H9 (cell line): ENCODE measurements at regions not wholly inside any gene's neighbourhood (a gene's known extent, or its start where the extent isn't known, plus 50 kb on each side); places are given as distances from the start of the nearest gene placed in this dataset.

Source experiments
- DNase-seq: peaks from one replicate; pipeline ENCODE4 v3.0.0-alpha.2; 2017
- H2AFZ ChIP-seq: one replicate; pipeline ENCODE4 v1.6.1; 2013; ENCODE audit warnings: mild to moderate bottlenecking, low read length, control low read depth, moderate library complexity
- H2AK5ac ChIP-seq: 2 replicates; pipeline ENCODE4 v1.6.1; 2013; ENCODE audit warnings: low read length, control low read depth, mixed read lengths; ENCODE audit not compliant: insufficient read length
- H2BK120ac ChIP-seq: one replicate; pipeline ENCODE4 v1.6.1; 2013; ENCODE audit warnings: low read depth, mild to moderate bottlenecking, low read length, control low read depth, inconsistent platforms; ENCODE audit not compliant: poor library complexity, severe bottlenecking
- H2BK12ac ChIP-seq: 2 replicates; pipeline ENCODE4 v1.6.1; 2013; ENCODE audit warnings: low read length, control low read depth, mixed read lengths, low read depth; ENCODE audit not compliant: insufficient read length
- H2BK15ac ChIP-seq: 2 replicates; pipeline ENCODE4 v1.6.1; 2013; ENCODE audit warnings: low read depth, low read length, control low read depth
- H2BK20ac ChIP-seq: one replicate; pipeline ENCODE4 v1.6.1; 2013; ENCODE audit warnings: low read depth, mild to moderate bottlenecking, low read length, control low read depth, inconsistent platforms; ENCODE audit not compliant: poor library complexity, severe bottlenecking
- H2BK5ac ChIP-seq: 2 replicates; pipeline ENCODE4 v1.6.1; 2013; ENCODE audit warnings: low read length, control low read depth, mixed read lengths; ENCODE audit not compliant: insufficient read length
- H3K14ac ChIP-seq: 2 replicates; pipeline ENCODE4 v1.6.1; 2013; ENCODE audit warnings: low read length, control low read depth; ENCODE audit not compliant: insufficient read depth
- H3K18ac ChIP-seq: 2 replicates; pipeline ENCODE4 v1.6.1; 2013; ENCODE audit warnings: low read depth, mild to moderate bottlenecking, mixed read lengths, low read length, control low read depth; ENCODE audit not compliant: insufficient read length
- H3K23ac ChIP-seq: 2 replicates; pipeline ENCODE4 v1.6.1; 2013; ENCODE audit warnings: low read length, control low read depth, mixed read lengths, low read depth; ENCODE audit not compliant: insufficient read length
- H3K23me2 ChIP-seq: 2 replicates; pipeline ENCODE4 v1.6.1; 2013; ENCODE audit warnings: low read depth, mild to moderate bottlenecking, mixed read lengths, low read length, control low read depth; ENCODE audit not compliant: insufficient read length, poor library complexity, severe bottlenecking
- H3K27ac ChIP-seq: 2 replicates; pipeline ENCODE4 v1.5.1; 2013; ENCODE audit warnings: low read length, control low read depth, mixed read lengths, low read depth; ENCODE audit not compliant: insufficient read length
- H3K27me3 ChIP-seq: 2 replicates; pipeline ENCODE4 v1.6.1; 2013; ENCODE audit warnings: low read length, control low read depth, inconsistent platforms; ENCODE audit not compliant: insufficient read depth
- H3K4ac ChIP-seq: 2 replicates; pipeline ENCODE4 v1.6.1; 2013; ENCODE audit warnings: low read depth, mild to moderate bottlenecking, control low read depth, inconsistent platforms, low read length, moderate library complexity
- H3K4me1 ChIP-seq: 2 replicates; pipeline ENCODE4 v1.6.1; 2013; ENCODE audit warnings: low read length, control low read depth, inconsistent platforms; ENCODE audit not compliant: insufficient read depth
- H3K4me2 ChIP-seq: 2 replicates; pipeline ENCODE4 v1.6.1; 2013; ENCODE audit warnings: low read length, control low read depth, mixed read lengths; ENCODE audit not compliant: insufficient read length, insufficient read depth
- H3K56ac ChIP-seq: 2 replicates; pipeline ENCODE4 v1.6.1; 2013; ENCODE audit warnings: low read depth, mild to moderate bottlenecking, mixed read lengths, low read length, control low read depth; ENCODE audit not compliant: insufficient read length
- H3K79me1 ChIP-seq: 2 replicates; pipeline ENCODE4 v1.6.1; 2013; ENCODE audit warnings: low read depth, mild to moderate bottlenecking, moderate library complexity, low read length, control low read depth, inconsistent platforms; ENCODE audit not compliant: insufficient read depth, poor library complexity, severe bottlenecking
- H3K79me2 ChIP-seq: 2 replicates; pipeline ENCODE4 v1.6.1; 2013; ENCODE audit warnings: low read length, control low read depth, inconsistent platforms; ENCODE audit not compliant: insufficient read depth
- H3K9ac ChIP-seq: 2 replicates; pipeline ENCODE4 v1.6.1; 2013; ENCODE audit warnings: low read length, control low read depth, mixed read lengths; ENCODE audit not compliant: insufficient read length; ENCODE audit errors: extremely low read depth
- H3K9me3 ChIP-seq: one replicate; pipeline ENCODE4 v1.6.1; 2013; ENCODE audit warnings: low read depth, low read length, inconsistent platforms; ENCODE audit not compliant: control insufficient read depth
- H3T11ph ChIP-seq: one replicate; pipeline ENCODE4 v1.6.1; 2013; ENCODE audit warnings: mild to moderate bottlenecking, low read length, control low read depth, inconsistent platforms
- H4K20me1 ChIP-seq: one replicate; pipeline ENCODE4 v1.6.1; 2013; ENCODE audit not compliant: control insufficient read depth, insufficient read length, insufficient read depth
- H4K5ac ChIP-seq: 2 replicates; pipeline ENCODE4 v1.6.1; 2013; ENCODE audit warnings: low read depth, mild to moderate bottlenecking, mixed read lengths, low read length, control low read depth; ENCODE audit not compliant: insufficient read length
- H4K8ac ChIP-seq: replicated peaks from 2 replicates; pipeline ENCODE4 v1.6.1; 2013; ENCODE audit warnings: low read length, control low read depth, mixed read lengths, low read depth; ENCODE audit not compliant: insufficient read length
- H4K91ac ChIP-seq: 2 replicates; pipeline ENCODE4 v1.6.1; 2013; ENCODE audit warnings: low read depth, mild to moderate bottlenecking, moderate library complexity, mixed read lengths, low read length, control low read depth; ENCODE audit not compliant: insufficient read length
- H3K27ac Mint-ChIP-seq, 3 experiments: 2 replicates in 2 of 3; 3 replicates in 1 of 3; pipeline ENCODE4 v1.8.0; 2020 to 2021; ENCODE audit warnings: mixed read lengths in 3 of 3, mild to moderate bottlenecking in 1 of 3, moderate library complexity in 1 of 3
- H3K27me3 Mint-ChIP-seq: 2 replicates; pipeline ENCODE4 v1.8.0; 2021; ENCODE audit warnings: low read depth, mild to moderate bottlenecking, moderate library complexity, mixed read lengths
- H3K36me3 Mint-ChIP-seq, 3 experiments: 2 replicates in 2 of 3; 3 replicates in 1 of 3; pipeline ENCODE4 v1.8.0; 2020 to 2021; ENCODE audit warnings: low read depth in 3 of 3, mixed read lengths in 3 of 3; ENCODE audit not compliant: insufficient read depth in 1 of 3
- H3K4me1 Mint-ChIP-seq, 2 experiments: 2 replicates each; pipeline ENCODE4 v1.8.0; 2020; ENCODE audit warnings: mixed read lengths in 2 of 2
- H3K4me3 Mint-ChIP-seq, 2 experiments: 2 replicates in 1 of 2; 3 replicates in 1 of 2; pipeline ENCODE4 v1.8.0; 2020 to 2021; ENCODE audit warnings: mild to moderate bottlenecking in 2 of 2, mixed read lengths in 2 of 2, moderate library complexity in 1 of 2
- H3K9me3 Mint-ChIP-seq, 2 experiments: 2 replicates in 1 of 2; 3 replicates in 1 of 2; pipeline ENCODE4 v1.8.0; 2020; ENCODE audit warnings: mild to moderate bottlenecking in 2 of 2, mixed read lengths in 2 of 2, moderate library complexity in 1 of 2
- CTCF ChIP-seq: fragments of 200-600 bp; sonication (generic); conservative IDR thresholded peaks from 3 replicates; pipeline ENCODE4 v1.8.0; 2021; ENCODE audit warnings: antibody characterized with exemption, mild to moderate bottlenecking
- WGBS: extraction: QIAGEN DNeasy Blood & Tissue Kit; methylation state at CpG from one replicate; pipeline ENCODE4 v1.1.7; 2013; ENCODE audit warnings: missing lambda C conversion rate, low lambda C conversion rate, mixed read lengths; ENCODE audit not compliant: insufficient read length; ENCODE audit errors: extremely low coverage; 5-methylcytosine and 5-hydroxymethylcytosine counted together

GRCh38 chr18:39780774-39781173 is 2174.3 kb upstream of the PIK3C3 start:
- no peak overlapping the region for H2BK5ac ChIP-seq
- H3K9me3 ChIP-seq = no peaks in the 10 kb centered on the region
- no peak for DNase-seq
- no peak overlapping the region for H2BK120ac ChIP-seq
- no peaks in the 10 kb centered on the region for H3K27me3 Mint-ChIP-seq
- H3K23ac ChIP-seq = no peak overlapping the region
- H3K27ac Mint-ChIP-seq = no peak overlapping the region
- H3K9ac ChIP-seq = no peak overlapping the region
- H3K79me2 ChIP-seq = peaks cover 3% of the 10 kb centered on the region; the same call in 1 of the 2 replicates
- H4K8ac ChIP-seq = no peak overlapping the region
- H2BK15ac ChIP-seq = no peak overlapping the region
- peaks cover 2% of the 10 kb centered on the region for H3K79me1 ChIP-seq
- no peak overlapping the region for H3K4ac ChIP-seq
- H3K27me3 ChIP-seq = no peaks in the 10 kb centered on the region
- no peak overlapping the region for H2BK12ac ChIP-seq
- no peak overlapping the region for H3K18ac ChIP-seq
- no peak overlapping the region for H3K27ac ChIP-seq
- H2AK5ac ChIP-seq = no peak overlapping the region
- peaks cover 0 to 3% of the 10 kb centered on the region in 2 experiments; a peak in 1 of 5 replicates for H3K9me3 Mint-ChIP-seq
- no peak overlapping the region for H4K91ac ChIP-seq
- H3T11ph ChIP-seq = no peak overlapping the region
- peaks cover 29 to 30% of the 10 kb centered on the region in 2 experiments for H3K4me1 Mint-ChIP-seq
- no peak overlapping the region for H3K4me2 ChIP-seq
- peaks cover 10% of the 10 kb centered on the region; the same call in 1 of the 2 replicates for H3K4me1 ChIP-seq
- H3K14ac ChIP-seq = no peak overlapping the region
- H3K4me3 Mint-ChIP-seq = no peak overlapping the region
- H4K20me1 ChIP-seq = no peaks in the 10 kb centered on the region
- no peak overlapping the region for H4K5ac ChIP-seq
- H2BK20ac ChIP-seq = no peak overlapping the region
- H3K56ac ChIP-seq = no peak overlapping the region
- no peaks in the 10 kb centered on the region for H3K23me2 ChIP-seq
- peaks cover 3 to 6% (median 4%) of the 10 kb centered on the region in 3 experiments; a peak in 3 of 7 replicates for H3K36me3 Mint-ChIP-seq
- WGBS = no CpG with 5 or more reads among the region's 4 CpGs
- no peak for TF ChIP-seq CTCF
- H2AFZ ChIP-seq = no peak overlapping the region
